Peyer's patch (tissue), 4 donors: ENCODE measurements at regions not wholly inside any gene's neighbourhood (a gene's known extent, or its start where the extent isn't known, plus 50 kb on each side); places are given as distances from the start of the nearest gene placed in this dataset.

Experiments
- POLR2A ChIP-seq, 2 donors: fragments of 450-650 bp; IDR thresholded peaks; one replicate each; pipeline ENCODE4 v1.5.1; 2017; ENCODE audit warnings: antibody characterized with exemption in 2 of 2, mild to moderate bottlenecking in 2 of 2, moderate library complexity in 2 of 2
- TF ChIP-seq, protein P1 (sequence below), 6 experiments: fragments of 450-650 bp in 4 of 6; fragments of 200-600 bp in 2 of 6; sonication (generic) in 1 of 6; IDR thresholded peaks; one replicate each; pipeline ENCODE4 v1.5.1; 2017 to 2019; ENCODE audit warnings: antibody characterized with exemption in 6 of 6, mild to moderate bottlenecking in 3 of 6, moderate library complexity in 1 of 6

DNA sequence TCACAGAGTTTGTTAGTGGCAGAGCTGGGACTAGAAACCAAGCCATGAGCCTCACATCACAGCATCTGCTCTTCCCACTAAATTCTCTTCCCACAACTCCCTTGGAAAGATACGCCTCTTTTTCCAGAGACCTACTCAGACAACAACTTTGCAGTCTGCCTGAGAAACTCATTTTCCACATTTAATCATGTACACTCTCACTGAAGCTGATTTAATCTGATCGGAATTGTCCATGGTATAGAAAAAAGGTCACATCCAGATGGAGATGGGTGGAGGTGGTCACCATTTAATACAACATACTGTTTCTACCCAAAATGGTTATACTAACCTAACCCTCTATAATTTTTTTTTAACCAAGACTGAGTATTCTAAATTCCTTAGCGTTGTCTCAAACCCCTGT lies 366.2 kb downstream of the ENC1 start:
- TF ChIP-seq POLR2A (IDR thresholded peaks at IDR 0.05) = no peak
- TF ChIP-seq, protein P1, sequence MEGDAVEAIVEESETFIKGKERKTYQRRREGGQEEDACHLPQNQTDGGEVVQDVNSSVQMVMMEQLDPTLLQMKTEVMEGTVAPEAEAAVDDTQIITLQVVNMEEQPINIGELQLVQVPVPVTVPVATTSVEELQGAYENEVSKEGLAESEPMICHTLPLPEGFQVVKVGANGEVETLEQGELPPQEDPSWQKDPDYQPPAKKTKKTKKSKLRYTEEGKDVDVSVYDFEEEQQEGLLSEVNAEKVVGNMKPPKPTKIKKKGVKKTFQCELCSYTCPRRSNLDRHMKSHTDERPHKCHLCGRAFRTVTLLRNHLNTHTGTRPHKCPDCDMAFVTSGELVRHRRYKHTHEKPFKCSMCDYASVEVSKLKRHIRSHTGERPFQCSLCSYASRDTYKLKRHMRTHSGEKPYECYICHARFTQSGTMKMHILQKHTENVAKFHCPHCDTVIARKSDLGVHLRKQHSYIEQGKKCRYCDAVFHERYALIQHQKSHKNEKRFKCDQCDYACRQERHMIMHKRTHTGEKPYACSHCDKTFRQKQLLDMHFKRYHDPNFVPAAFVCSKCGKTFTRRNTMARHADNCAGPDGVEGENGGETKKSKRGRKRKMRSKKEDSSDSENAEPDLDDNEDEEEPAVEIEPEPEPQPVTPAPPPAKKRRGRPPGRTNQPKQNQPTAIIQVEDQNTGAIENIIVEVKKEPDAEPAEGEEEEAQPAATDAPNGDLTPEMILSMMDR (IDR thresholded peaks at IDR 0.05) = no peak
